A549 (cell line): ENCODE measurements at regions not wholly inside any gene's neighbourhood (a gene's known extent, or its start where the extent isn't known, plus 50 kb on each side); places are given as distances from the start of the nearest gene placed in this dataset.

Experiments
- ATAC-seq, 2 experiments: fragments of 200-7000 bp in 1 of 2; fragments of >200 bp in 1 of 2; cut with Nextera tagmentation in 1 of 2; cut with Tn5 transposase in 1 of 2; 3 replicates each; pipeline versions ENCODE4 v1.8.0 to v1.9.1; 2018 to 2020; ENCODE audit warnings: mild to moderate bottlenecking in 1 of 2, moderate library complexity in 1 of 2
- CTCF ChIA-PET: fragments of 300-600 bp; sonication (Branson Sonifier 250); formaldehyde crosslinking; extraction: SDS; loops from one replicate; lab custom pipeline; 2021; ENCODE audit warnings: antibody characterized with exemption, inconsistent platforms; lab: Yijun Ruan, JAX
- POLR2A ChIA-PET: fragments of 350-600 bp; formaldehyde crosslinking; extraction: SDS; loops from one replicate; lab custom pipeline; 2021; ENCODE audit warnings: antibody characterized with exemption, inconsistent platforms; lab: Yijun Ruan, JAX
- DNase-seq, 2 experiments: peaks; one replicate each; pipeline versions ENCODE4 v3.0.0 to v3.0.0-alpha.2; 2011 to 2016; ENCODE audit warnings: low read depth in 1 of 2, low spot score in 1 of 2
- FAIRE-seq: peaks from 2 replicates; lab custom pipeline; 2011; peaks lifted over from hg19 to GRCh38; lab: Jason Lieb, UNC
- H3K27ac ChIP-seq, 2 experiments: fragments of >200 bp; sonication (Bioruptor Twin); formaldehyde crosslinking; 3 replicates each; pipeline ENCODE4 v1.5.1; 2016 to 2017
- H3K4me1 ChIP-seq: fragments of >200 bp; sonication (Bioruptor Twin); formaldehyde crosslinking; 3 replicates; pipeline ENCODE4 v1.6.1; 2016
- H3K4me2 ChIP-seq: fragments of >200 bp; sonication (Bioruptor Twin); formaldehyde crosslinking; 3 replicates; pipeline ENCODE4 v1.6.1; 2016
- H3K4me3 ChIP-seq: fragments of >200 bp; sonication (Bioruptor Twin); formaldehyde crosslinking; 3 replicates; pipeline ENCODE4 v1.5.1; 2016
- H3K9me3 ChIP-seq: fragments of >200 bp; sonication (Bioruptor Twin); formaldehyde crosslinking; 3 replicates; pipeline ENCODE4 v1.6.1; 2016
- ATOH8 ChIP-seq: fragments of 250-450 bp; sonication (Bioruptor Pico); IDR thresholded peaks from 2 replicates; pipeline ENCODE4 v1.5.0; 2020; ENCODE audit warnings: low read depth, mild to moderate bottlenecking, moderate library complexity
- CBX2 ChIP-seq: fragments of 200-600 bp; sonication (generic); IDR thresholded peaks from 2 replicates; pipeline ENCODE4 v1.6.1; 2016; ENCODE audit warnings: low read depth, mild to moderate bottlenecking, borderline replicate concordance
- CEBPB ChIP-seq, 2 experiments: fragments of >200 bp in 1 of 2; sonication (Bioruptor Twin) in 1 of 2; formaldehyde crosslinking in 1 of 2; IDR thresholded peaks; 2 replicates each; pipeline ENCODE4 v1.6.1; 2012 to 2016
- CTCF ChIP-seq: fragments of >200 bp; sonication (Bioruptor Twin); formaldehyde crosslinking; IDR thresholded peaks from 3 replicates; pipeline ENCODE4 v1.5.1; 2016
- EHMT2 ChIP-seq: fragments of 200-600 bp; sonication (generic); IDR thresholded peaks from 2 replicates; pipeline ENCODE4 v1.6.1; 2016; ENCODE audit warnings: antibody characterized with exemption, low read depth, mild to moderate bottlenecking, moderate library complexity
- EP300 ChIP-seq, 2 experiments: fragments of >200 bp; sonication (Bioruptor Twin); formaldehyde crosslinking; IDR thresholded peaks; 2 replicates in 1 of 2; 3 replicates in 1 of 2; pipeline ENCODE4 v1.6.1; 2016 to 2017
- FOSL2 ChIP-seq, 2 experiments: fragments of 450-650 bp in 1 of 2; fragments of >200 bp in 1 of 2; sonication (Bioruptor Twin) in 1 of 2; formaldehyde crosslinking; IDR thresholded peaks; 2 replicates each; pipeline versions ENCODE4 v1.5.0 to v1.6.1; 2016 to 2020; ENCODE audit warnings: mild to moderate bottlenecking in 1 of 2, moderate library complexity in 1 of 2
- HDAC2 ChIP-seq: fragments of 200-600 bp; sonication (generic); IDR thresholded peaks from 2 replicates; pipeline ENCODE4 v1.6.1; 2016
- HES2 ChIP-seq: fragments of >200 bp; sonication (Bioruptor Twin); formaldehyde crosslinking; IDR thresholded peaks from 2 replicates; pipeline ENCODE4 v1.6.1; 2016
- HOXA7 ChIP-seq: fragments of 250-450 bp; sonication (Bioruptor Pico); IDR thresholded peaks from 2 replicates; pipeline ENCODE4 v1.5.0; 2020; ENCODE audit warnings: mild to moderate bottlenecking, moderate library complexity
- HOXB13 ChIP-seq: fragments of 250-450 bp; sonication (Bioruptor Pico); IDR thresholded peaks from 2 replicates; pipeline ENCODE4 v1.5.0; 2020; ENCODE audit warnings: low read depth, mild to moderate bottlenecking, moderate library complexity
- JUNB ChIP-seq: fragments of >200 bp; sonication (Bioruptor Twin); formaldehyde crosslinking; IDR thresholded peaks from 2 replicates; pipeline ENCODE4 v1.6.1; 2016
- MAFK ChIP-seq: fragments of 450-650 bp; IDR thresholded peaks from 2 replicates; pipeline ENCODE4 v1.6.1; 2014; ENCODE audit not compliant: partially characterized antibody
- MAX ChIP-seq: IDR thresholded peaks from 2 replicates; pipeline ENCODE4 v1.6.1; 2012
- MAZ ChIP-seq: fragments of 150-350 bp; IDR thresholded peaks from 2 replicates; pipeline ENCODE4 v1.6.1; 2014; ENCODE audit warnings: antibody characterized with exemption, low read depth, low read length, borderline replicate concordance
- MYC ChIP-seq: IDR thresholded peaks from 2 replicates; pipeline ENCODE4 v1.6.1; 2012; ENCODE audit warnings: mild to moderate bottlenecking, inconsistent platforms, low read length, improper control_type of control experiment, borderline replicate concordance
- NFE2L2 ChIP-seq: fragments of 150-350 bp; conservative IDR thresholded peaks from 2 replicates; pipeline ENCODE4 v1.6.1; 2014; ENCODE audit warnings: low read length
- NPAS2 ChIP-seq: fragments of 250-450 bp; sonication (Bioruptor Pico); IDR thresholded peaks from 2 replicates; pipeline ENCODE4 v1.8.0; 2022; ENCODE audit warnings: mild to moderate bottlenecking, moderate library complexity, borderline replicate concordance
- POLR2A ChIP-seq: IDR thresholded peaks from 2 replicates; pipeline ENCODE4 v1.6.1; 2012; ENCODE audit warnings: mild to moderate bottlenecking, low read length
- RAD21 ChIP-seq, 2 experiments: fragments of >200 bp in 1 of 2; sonication (Bioruptor Twin) in 1 of 2; formaldehyde crosslinking in 1 of 2; IDR thresholded peaks in 1 of 2; conservative IDR thresholded peaks in 1 of 2; 2 replicates in 1 of 2; 3 replicates in 1 of 2; pipeline ENCODE4 v1.6.1; 2012 to 2018; ENCODE audit warnings: inconsistent platforms in 1 of 2
- RARB ChIP-seq: fragments of 250-450 bp; sonication (Bioruptor Pico); IDR thresholded peaks from 2 replicates; pipeline ENCODE4 v1.8.0; 2021; ENCODE audit warnings: mild to moderate bottlenecking, moderate library complexity
- RCOR1 ChIP-seq: fragments of 150-350 bp; IDR thresholded peaks from 2 replicates; pipeline ENCODE4 v1.6.1; 2014; ENCODE audit warnings: antibody characterized with exemption, low read length, low read depth
- RFX5 ChIP-seq: fragments of 450-650 bp; IDR thresholded peaks from 2 replicates; pipeline ENCODE4 v1.7.1; 2014; ENCODE audit warnings: antibody characterized with exemption, mild to moderate bottlenecking, moderate library complexity
- SREBF2 ChIP-seq: fragments of 450-650 bp; IDR thresholded peaks from 2 replicates; pipeline ENCODE4 v1.6.1; 2014; ENCODE audit warnings: mild to moderate bottlenecking, moderate library complexity
- TP53 ChIP-seq: fragments of 250-450 bp; sonication (Bioruptor Pico); IDR thresholded peaks from 2 replicates; pipeline ENCODE4 v1.5.0; 2021; ENCODE audit warnings: mild to moderate bottlenecking, moderate library complexity
- ZC3H11A ChIP-seq: fragments of 450-650 bp; IDR thresholded peaks from 2 replicates; pipeline ENCODE4 v1.6.1; 2014; ENCODE audit warnings: antibody characterized with exemption, mild to moderate bottlenecking
- ZSCAN20 ChIP-seq: fragments of 250-450 bp; sonication (Bioruptor Pico); IDR thresholded peaks from 2 replicates; pipeline ENCODE4 v1.8.0; 2022; ENCODE audit warnings: mild to moderate bottlenecking, moderate library complexity
- WGBS: methylation state at CpG from one replicate; pipeline ENCODE4 v1.1.6; 2017; ENCODE audit errors: missing lambda C conversion rate; 5-methylcytosine and 5-hydroxymethylcytosine counted together
- TF ChIP-seq, protein P1 (sequence below): fragments of 450-650 bp; IDR thresholded peaks from 2 replicates; pipeline ENCODE4 v1.6.1; 2014; ENCODE audit warnings: antibody characterized with exemption
- TF ChIP-seq, protein P2 (sequence below): fragments of >200 bp; sonication (Bioruptor Twin); formaldehyde crosslinking; IDR thresholded peaks from 3 replicates; pipeline ENCODE4 v1.6.1; 2016

GRCh38 chr5:111004291-111004690 is 67.2 kb upstream of the TSLP start:
- DNase-seq (no peak), FAIRE-seq (no peak)
- CTCF ChIA-PET, result interaction anchor here (1.2 kb wide), 1 partner anchor 15 kb away, joined by 3 read pairs; no protein-coding TSS in a partner anchor

GRCh38 chr5:111010783-111011182 is 60.7 kb upstream of the TSLP start:
- no peak for DNase-seq
- no peak overlapping the region for H3K27ac ChIP-seq
- TF ChIP-seq, protein P1, sequence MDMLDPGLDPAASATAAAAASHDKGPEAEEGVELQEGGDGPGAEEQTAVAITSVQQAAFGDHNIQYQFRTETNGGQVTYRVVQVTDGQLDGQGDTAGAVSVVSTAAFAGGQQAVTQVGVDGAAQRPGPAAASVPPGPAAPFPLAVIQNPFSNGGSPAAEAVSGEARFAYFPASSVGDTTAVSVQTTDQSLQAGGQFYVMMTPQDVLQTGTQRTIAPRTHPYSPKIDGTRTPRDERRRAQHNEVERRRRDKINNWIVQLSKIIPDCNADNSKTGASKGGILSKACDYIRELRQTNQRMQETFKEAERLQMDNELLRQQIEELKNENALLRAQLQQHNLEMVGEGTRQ, result no peak
- TF ChIP-seq MAFK, result peak; percentile 40
- TF ChIP-seq, all 56 proteins: peak for 1
- no peak for FAIRE-seq
- no peak for ATAC-seq
- ChIA-PET CTCF (no interaction called here), POLR2A (no interaction called here)
- Histone ChIP-seq H3K4me3 (no peak overlapping the region), H3K4me1 (no peaks in the 10 kb centered on the region), H3K4me2 (no peak overlapping the region), H3K9me3 (no peaks in the 10 kb centered on the region)
- 16% methylated on average over 2 of the region's 2 CpGs for WGBS

More at GRCh38 chr5:111004291-111004690, 67.2 kb upstream of the TSLP start:
- ATAC-seq, result no peak
- TF ChIP-seq HOXB13 (CRISPR knock-in tag) (no peak), RAD21 (conservative IDR thresholded peaks at IDR 0.05 in 1 of 2, IDR thresholded peaks at IDR 0.05 in 1 of 2) (no peak), POLR2A (no peak), NFE2L2 (no peak), ZC3H11A (no peak), RCOR1 (no peak), FOSL2 (IDR thresholded peaks at IDR 0.05) (no peak), FOSL2 (CRISPR knock-in tag; IDR thresholded peaks at IDR 0.05) (no peak), RARB (CRISPR knock-in tag) (no peak), MAFK (no peak), MAX (no peak), EHMT2 (no peak)
- TF ChIP-seq, protein P1, result no peak
- TF ChIP-seq, all 56 proteins: peak for 0
- Histone ChIP-seq H3K4me2 (no peak overlapping the region), H3K9me3 (no peaks in the 10 kb centered on the region), H3K27ac (no peak overlapping the region), H3K4me3 (no peak overlapping the region), H3K4me1 (no peaks in the 10 kb centered on the region)
- 4% methylated on average over 9 of the region's 9 CpGs for WGBS
- POLR2A ChIA-PET, result no interaction called here

- DNase-seq (no peak), ATAC-seq (no peak), FAIRE-seq (no peak)
- Histone ChIP-seq H3K4me2 (no peak overlapping the region), H3K27ac (no peak overlapping the region), H3K4me1 (no peaks in the 10 kb centered on the region), H3K4me3 (no peak overlapping the region), H3K9me3 (no peaks in the 10 kb centered on the region)
- 0% methylated on average over 1 of the region's 1 CpG for WGBS
- ChIA-PET CTCF (interaction anchor here (1.4 kb wide), 1 partner anchor 9 kb away, joined by 3 read pairs; no protein-coding TSS in a partner anchor), POLR2A (no interaction called here)
- TF ChIP-seq RFX5 (no peak), CEBPB (IDR thresholded peaks at IDR 0.05) (no peak), SREBF2 (no peak), HES2 (no peak), JUNB (no peak), TP53 (CRISPR knock-in tag) (no peak), MYC (no peak), CTCF (no peak), HOXA7 (no peak), MAZ (no peak), NFE2L2 (no peak), ZSCAN20 (CRISPR knock-in tag) (no peak), CBX2 (no peak), NPAS2 (CRISPR knock-in tag) (no peak), EP300 (IDR thresholded peaks at IDR 0.05) (no peak), HDAC2 (no peak), ATOH8 (CRISPR knock-in tag) (no peak)
- TF ChIP-seq, protein P1, result no peak
- TF ChIP-seq, protein P2, sequence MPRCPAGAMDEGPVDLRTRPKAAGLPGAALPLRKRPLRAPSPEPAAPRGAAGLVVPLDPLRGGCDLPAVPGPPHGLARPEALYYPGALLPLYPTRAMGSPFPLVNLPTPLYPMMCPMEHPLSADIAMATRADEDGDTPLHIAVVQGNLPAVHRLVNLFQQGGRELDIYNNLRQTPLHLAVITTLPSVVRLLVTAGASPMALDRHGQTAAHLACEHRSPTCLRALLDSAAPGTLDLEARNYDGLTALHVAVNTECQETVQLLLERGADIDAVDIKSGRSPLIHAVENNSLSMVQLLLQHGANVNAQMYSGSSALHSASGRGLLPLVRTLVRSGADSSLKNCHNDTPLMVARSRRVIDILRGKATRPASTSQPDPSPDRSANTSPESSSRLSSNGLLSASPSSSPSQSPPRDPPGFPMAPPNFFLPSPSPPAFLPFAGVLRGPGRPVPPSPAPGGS, result no peak
Measured at GRCh38 chr5:111013011-111013410, 58.5 kb upstream of the TSLP start.
